ENCODE measurements at regions not wholly inside any gene's neighbourhood (a gene's known extent, or its start where the extent isn't known, plus 50 kb on each side); places are given as distances from the start of the nearest gene placed in this dataset.

DNA sequence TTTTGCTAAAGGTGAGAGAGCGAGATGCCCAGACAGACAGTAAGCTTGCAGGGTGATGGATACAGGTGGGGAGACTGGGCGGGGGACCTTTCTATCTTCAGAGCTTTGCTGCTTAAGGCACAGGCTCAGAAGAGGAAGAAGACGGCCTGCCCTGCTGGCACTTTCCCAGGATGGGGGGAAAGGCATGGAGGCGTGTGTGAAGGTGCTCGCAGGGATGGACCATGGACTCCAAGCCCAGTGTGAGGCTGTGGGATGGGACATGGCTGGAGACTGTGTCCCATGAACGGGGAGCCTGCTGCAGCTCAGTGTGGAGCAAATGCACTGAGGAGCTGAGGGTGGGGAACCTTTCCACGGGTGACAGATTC lies 243.2 kb upstream of the IRX4 start:
- intact Hi-C loops (cut with DNase I; ENCODE audit: low total_unique reads): no loop called here
- DNase-seq (ENCODE audit: low spot score in 2 of 2): peak in 1 of 2 donors; percentile 67
- WGBS, 2 donors: 70 to 73% methylated on average over 7 of the region's 7 CpGs
- TF ChIP-seq, protein P1, sequence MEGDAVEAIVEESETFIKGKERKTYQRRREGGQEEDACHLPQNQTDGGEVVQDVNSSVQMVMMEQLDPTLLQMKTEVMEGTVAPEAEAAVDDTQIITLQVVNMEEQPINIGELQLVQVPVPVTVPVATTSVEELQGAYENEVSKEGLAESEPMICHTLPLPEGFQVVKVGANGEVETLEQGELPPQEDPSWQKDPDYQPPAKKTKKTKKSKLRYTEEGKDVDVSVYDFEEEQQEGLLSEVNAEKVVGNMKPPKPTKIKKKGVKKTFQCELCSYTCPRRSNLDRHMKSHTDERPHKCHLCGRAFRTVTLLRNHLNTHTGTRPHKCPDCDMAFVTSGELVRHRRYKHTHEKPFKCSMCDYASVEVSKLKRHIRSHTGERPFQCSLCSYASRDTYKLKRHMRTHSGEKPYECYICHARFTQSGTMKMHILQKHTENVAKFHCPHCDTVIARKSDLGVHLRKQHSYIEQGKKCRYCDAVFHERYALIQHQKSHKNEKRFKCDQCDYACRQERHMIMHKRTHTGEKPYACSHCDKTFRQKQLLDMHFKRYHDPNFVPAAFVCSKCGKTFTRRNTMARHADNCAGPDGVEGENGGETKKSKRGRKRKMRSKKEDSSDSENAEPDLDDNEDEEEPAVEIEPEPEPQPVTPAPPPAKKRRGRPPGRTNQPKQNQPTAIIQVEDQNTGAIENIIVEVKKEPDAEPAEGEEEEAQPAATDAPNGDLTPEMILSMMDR (IDR thresholded peaks at IDR 0.05): no peak
- no peak overlapping the region for H3K4me3 ChIP-seq (ENCODE audit: low read depth, poor library complexity, severe bottlenecking)

DNA sequence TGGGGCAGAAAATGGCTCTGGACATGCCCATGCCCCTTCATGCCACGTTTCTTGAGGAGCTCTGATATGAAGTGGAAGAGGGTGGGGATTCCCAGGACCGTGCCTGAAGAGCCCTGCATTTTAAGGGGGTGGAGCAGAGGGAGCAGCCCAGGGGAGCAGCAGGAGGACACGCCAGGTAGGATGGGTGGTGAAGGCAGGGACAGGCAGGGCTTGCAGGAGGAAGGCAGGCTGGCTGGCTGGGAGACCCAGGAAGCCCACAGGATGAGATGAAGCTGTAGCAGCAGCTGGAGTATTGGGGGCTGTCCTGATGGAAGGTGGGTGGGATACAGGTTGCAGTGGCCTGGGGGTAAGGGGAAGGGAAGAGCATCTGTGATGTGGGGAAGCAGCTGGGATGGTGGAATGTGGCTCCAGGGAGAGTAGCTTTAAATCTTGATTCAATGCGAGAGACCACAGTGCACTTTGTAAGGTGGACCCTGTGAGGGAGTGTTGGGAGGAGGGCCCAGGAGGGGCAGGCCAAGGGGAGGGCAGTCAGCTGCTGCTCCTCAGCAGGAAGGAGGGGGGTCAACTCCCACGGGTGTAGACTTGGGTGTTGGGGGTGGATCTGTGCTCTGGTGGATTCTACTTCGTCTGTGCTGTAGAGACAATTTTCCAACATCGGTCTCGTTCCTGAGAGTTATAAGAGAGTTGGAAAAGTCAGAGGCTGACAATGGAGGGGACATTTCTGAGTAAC lies 242.6 kb upstream of the IRX4 start:
- 43 to 47% methylated on average over 8 of the region's 8 CpGs for WGBS, 2 donors

DNA sequence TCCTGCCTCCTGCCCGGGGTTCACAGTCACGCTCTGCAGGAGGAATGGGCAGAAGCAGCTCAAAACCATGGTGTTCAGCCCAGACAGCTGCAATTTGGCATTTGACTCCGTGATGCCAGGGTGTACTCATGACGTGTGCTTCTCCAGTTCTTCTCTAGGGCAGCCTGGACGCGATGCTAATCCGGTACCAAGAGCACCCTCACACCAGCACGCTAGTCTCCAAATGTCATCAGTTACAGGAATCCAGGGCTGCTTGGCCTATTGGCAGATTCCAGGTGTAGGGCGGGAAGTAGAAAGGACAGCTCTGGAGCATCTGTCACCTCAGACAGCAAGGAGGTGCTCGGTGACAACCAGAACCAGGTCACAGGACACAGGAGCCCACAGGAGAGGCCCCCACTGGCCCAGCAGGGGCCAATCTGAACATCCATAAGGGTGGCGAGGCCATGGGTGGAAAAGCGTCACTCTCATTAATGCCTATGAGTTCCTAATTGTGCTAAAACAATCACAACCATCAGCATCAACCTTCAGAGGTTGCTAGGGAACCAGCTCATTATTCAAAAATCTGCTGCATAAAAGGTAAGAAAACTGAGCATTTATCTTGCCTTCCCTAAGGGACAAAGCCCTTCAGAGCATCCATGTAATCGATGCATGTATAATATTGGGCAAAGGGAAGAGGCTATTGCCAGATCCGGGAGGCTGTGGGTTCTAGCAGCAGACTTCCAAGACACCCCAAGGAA lies 241.9 kb upstream of the IRX4 start:
- WGBS, 2 donors: 85 to 87% methylated on average over 14 of the region's 14 CpGs
- intact Hi-C loops (cut with DNase I; ENCODE audit: low total_unique reads): no loop called here
- DNase-seq (ENCODE audit: low spot score in 2 of 2): peak in 1 of 2 donors; percentile 43
- TF ChIP-seq, protein P1 (IDR thresholded peaks at IDR 0.05): no peak
- no peak for TF ChIP-seq POLR2A (IDR thresholded peaks at IDR 0.05)
- H3K4me3 ChIP-seq (ENCODE audit: low read depth, poor library complexity, severe bottlenecking): no peak overlapping the region

More for the DNA sequence above, 242.6 kb upstream of the IRX4 start:
- no peak overlapping the region for H3K4me3 ChIP-seq (ENCODE audit: low read depth, poor library complexity, severe bottlenecking)
- peak in 1 of 2 donors; percentile 76 for DNase-seq (ENCODE audit: low spot score in 2 of 2)
- intact Hi-C loops (cut with DNase I; ENCODE audit: low total_unique reads): no loop called here
- TF ChIP-seq, protein P1 (IDR thresholded peaks at IDR 0.05): no peak
- no peak for TF ChIP-seq POLR2A (IDR thresholded peaks at IDR 0.05)

- peak in 1 of 2 donors; percentile 31 for DNase-seq (ENCODE audit: low spot score in 2 of 2)
- WGBS, 2 donors: 91 to 95% methylated on average over 7 of the region's 7 CpGs
- H3K4me3 ChIP-seq (ENCODE audit: low read depth, poor library complexity, severe bottlenecking): no peak overlapping the region
- TF ChIP-seq, protein P1 (IDR thresholded peaks at IDR 0.05): no peak
- no peak for TF ChIP-seq POLR2A (IDR thresholded peaks at IDR 0.05)
- intact Hi-C loops (cut with DNase I; ENCODE audit: low total_unique reads): no loop called here
Observed at GRCh38 chr5:2123874-2124273, 241.1 kb upstream of the IRX4 start.

GRCh38 chr5:2120361-2120760 lies 237.6 kb upstream of the IRX4 start:
- no peak for DNase-seq (ENCODE audit: low spot score in 2 of 2)
- no peak overlapping the region for H3K4me3 ChIP-seq (ENCODE audit: low read depth, poor library complexity, severe bottlenecking)
- TF ChIP-seq POLR2A (IDR thresholded peaks at IDR 0.05): no peak
- TF ChIP-seq, protein P1 (IDR thresholded peaks at IDR 0.05): no peak
- intact Hi-C loops (cut with DNase I; ENCODE audit: low total_unique reads): no loop called here
- 84 to 89% methylated on average over 4 of the region's 4 CpGs for WGBS, 2 donors

Data from lower leg skin (tissue), 4 donors.